GM12878 (cell line): ENCODE measurements at regions not wholly inside any gene's neighbourhood (a gene's known extent, or its start where the extent isn't known, plus 50 kb on each side); places are given as distances from the start of the nearest gene placed in this dataset.

Source experiments
- ATAC-seq: fragments of 200-7000 bp; cut with Tn5 transposase; 3 replicates; pipeline ENCODE4 v1.9.1; 2020; ENCODE audit warnings: mild to moderate bottlenecking, moderate library complexity
- BruUV-seq: library from RNA; stranded (reverse); fragments of 400-500 nt; replicated peaks from 2 replicates; lab custom pipeline; 2021; lab: Mats Ljungman, UMichigan
- CTCF ChIA-PET: fragments of 300-600 bp; sonication (Branson Sonifier 250); formaldehyde crosslinking; extraction: SDS; loops from one replicate; lab custom pipeline; 2021; ENCODE audit warnings: inconsistent platforms; lab: Yijun Ruan, JAX
- POLR2A ChIA-PET: fragments of 350-600 bp; formaldehyde crosslinking; extraction: SDS; loops from one replicate; lab custom pipeline; 2021; ENCODE audit warnings: inconsistent platforms; lab: Charles Lee
- RAD21 ChIA-PET: fragments of 300-600 bp; sonication (Branson Sonifier 250); formaldehyde crosslinking; loops from one replicate; lab custom pipeline; 2023; ENCODE audit warnings: antibody characterized with exemption; ENCODE audit not compliant: unreplicated experiment; lab: Charles Lee
- SMC1A ChIA-PET: fragments of 300-600 bp; sonication (Branson Sonifier 250); formaldehyde crosslinking; loops from one replicate; lab custom pipeline; 2023; ENCODE audit not compliant: unreplicated experiment, uncharacterized antibody; lab: Charles Lee
- DNase-seq: peaks from one replicate; pipeline ENCODE4 v3.0.0-alpha.2; 2011; ENCODE audit warnings: low read depth, low spot score
- FAIRE-seq: peaks from 3 replicates; lab custom pipeline; 2011; peaks lifted over from hg19 to GRCh38; lab: Jason Lieb, UNC
- H2AFZ ChIP-seq: 2 replicates; pipeline ENCODE4 v1.6.0; 2011; ENCODE audit warnings: low read depth, low read length, control low read depth; ENCODE audit not compliant: control insufficient read depth
- H3K27ac ChIP-seq: 2 replicates; pipeline ENCODE4 v1.5.1; 2011; ENCODE audit warnings: control low read depth; ENCODE audit not compliant: control insufficient read depth, insufficient read depth
- H3K27me3 ChIP-seq, 2 experiments: replicated peaks in 1 of 2; 2 replicates each; pipeline versions ENCODE4 v1.6.0 to v1.6.1; 2011; ENCODE audit warnings: low read length in 1 of 2; ENCODE audit not compliant: control insufficient read depth in 2 of 2, insufficient read depth in 2 of 2
- H3K36me3 ChIP-seq, 2 experiments: 2 replicates each; pipeline ENCODE4 v1.5.1; 2011; ENCODE audit warnings: low read length in 1 of 2; ENCODE audit not compliant: control insufficient read depth in 2 of 2, insufficient read depth in 2 of 2
- H3K4me1 ChIP-seq: 2 replicates; pipeline ENCODE4 v1.6.1; 2011; ENCODE audit warnings: mild to moderate bottlenecking, low read length, moderate library complexity, mixed read lengths; ENCODE audit not compliant: control insufficient read depth, insufficient read depth
- H3K4me2 ChIP-seq: 2 replicates; pipeline ENCODE4 v1.6.0; 2011; ENCODE audit warnings: control low read depth; ENCODE audit not compliant: control insufficient read depth, insufficient read depth
- H3K4me3 ChIP-seq: fragments of 200-600 bp; sonication (generic); 2 replicates; pipeline ENCODE4 v1.5.1; 2016
- H3K79me2 ChIP-seq: 2 replicates; pipeline ENCODE4 v1.6.0; 2011; ENCODE audit warnings: low read length; ENCODE audit not compliant: control insufficient read depth, insufficient read depth
- H3K9ac ChIP-seq: 2 replicates; pipeline ENCODE4 v1.8.0; 2011; ENCODE audit warnings: low read length, control low read depth, mixed read lengths; ENCODE audit not compliant: control insufficient read depth, insufficient read depth
- H3K9me3 ChIP-seq: replicated peaks from 3 replicates; pipeline ENCODE4 v1.5.1; 2011; ENCODE audit warnings: mild to moderate bottlenecking, low read length; ENCODE audit not compliant: control insufficient read depth, insufficient read depth
- H4K20me1 ChIP-seq: 2 replicates; pipeline ENCODE4 v1.6.0; 2011; ENCODE audit not compliant: control insufficient read depth, insufficient read depth
- ASH2L ChIP-seq: fragments of 300-600, 200-600 bp; sonication (generic); IDR thresholded peaks from 2 replicates; pipeline ENCODE4 v1.6.1; 2017; ENCODE audit warnings: low read depth, mild to moderate bottlenecking, borderline replicate concordance
- CHD2 ChIP-seq: IDR thresholded peaks from 2 replicates; pipeline ENCODE4 v1.6.1; 2011; ENCODE audit warnings: low read depth, low read length, improper control_type of control experiment, borderline replicate concordance
- CUX1 ChIP-seq: IDR thresholded peaks from 2 replicates; pipeline ENCODE4 v1.6.1; 2012; ENCODE audit warnings: improper control_type of control experiment, low read depth, low read length; ENCODE audit not compliant: insufficient replicate concordance
- DPF2 ChIP-seq: fragments of 450-650 bp; IDR thresholded peaks from 2 replicates; pipeline ENCODE4 v1.6.1; 2017; ENCODE audit warnings: mild to moderate bottlenecking
- HCFC1 ChIP-seq: fragments of 150-350 bp; IDR thresholded peaks from 2 replicates; pipeline ENCODE4 v1.6.1; 2014; ENCODE audit warnings: low read length
- IRF5 ChIP-seq: fragments of 450-650 bp; IDR thresholded peaks from 2 replicates; pipeline ENCODE4 v1.6.1; 2017; ENCODE audit warnings: borderline replicate concordance
- NR2C2 ChIP-seq: IDR thresholded peaks from 2 replicates; pipeline ENCODE4 v1.6.1; 2011; ENCODE audit warnings: borderline replicate concordance, low read depth; ENCODE audit not compliant: control insufficient read depth, insufficient read length
- PBX3 ChIP-seq: IDR thresholded peaks from 2 replicates; pipeline ENCODE4 v1.6.1; 2011; ENCODE audit warnings: mild to moderate bottlenecking, low read depth, low read length, moderate library complexity; ENCODE audit not compliant: insufficient replicate concordance
- TARDBP ChIP-seq: IDR thresholded peaks from 2 replicates; pipeline ENCODE4 v1.6.1; 2016; ENCODE audit warnings: borderline replicate concordance
- TCF3 ChIP-seq: IDR thresholded peaks from 2 replicates; pipeline ENCODE4 v1.6.1; 2012; ENCODE audit warnings: low read depth, mild to moderate bottlenecking, low read length, borderline replicate concordance; ENCODE audit not compliant: insufficient read depth
- ZNF207 ChIP-seq: fragments of 450-650 bp; IDR thresholded peaks from 2 replicates; pipeline ENCODE4 v1.6.1; 2014; ENCODE audit warnings: antibody characterized with exemption, mild to moderate bottlenecking, borderline replicate concordance
- WGBS: methylation state at CpG from one replicate; pipeline ENCODE4 v1.1.6; 2016; ENCODE audit warnings: low lambda C conversion rate; ENCODE audit not compliant: insufficient replicate concordance, insufficient coverage; ENCODE audit errors: missing lambda C conversion rate; 5-methylcytosine and 5-hydroxymethylcytosine counted together
- in situ Hi-C: fragments of 300-500 bp; cut with MboI; formaldehyde crosslinking; loops from 9 replicates; pipeline ENCODE4 v1.14.3; 2018; ENCODE audit warnings: mixed read lengths
- intact Hi-C: fragments of 100-400 bp; cut with micrococcal nuclease; formaldehyde crosslinking; loops from one replicate; pipeline ENCODE4 v1.14.2; 2022; ENCODE audit not compliant: unreplicated experiment

GRCh38 chr7:142332421-142332820 lies 74.6 kb upstream of the PRSS58 start (continued):
- TF ChIP-seq CUX1 (no peak), TARDBP (no peak), IRF5 (no peak), TCF3 (no peak), ASH2L (no peak), CHD2 (no peak)
- TF ChIP-seq, all 136 proteins: peak for 0

- in situ Hi-C loops, result no loop called here
- H3K4me1 ChIP-seq, result no peaks in the 10 kb centered on the region
- RAD21 ChIA-PET, result no interaction called here
- no peak overlapping the region for H3K27ac ChIP-seq
- no peak for DNase-seq
- no peaks in the 10 kb centered on the region for H3K9me3 ChIP-seq
- peaks cover 0 to 3% of the 10 kb centered on the region in 2 experiments; a peak in 2 of 4 replicates for H3K27me3 ChIP-seq
- intact Hi-C loops, result no loop called here
- no peaks in the 10 kb centered on the region for H3K36me3 ChIP-seq
- POLR2A ChIA-PET, result interaction anchor here (0.6 kb wide), 1 partner anchor 144 kb away, joined by 3 read pairs; no protein-coding TSS in a partner anchor
- SMC1A ChIA-PET, result no interaction called here
- no peak for ATAC-seq
- WGBS, result 18% methylated on average over 2 of the region's 2 CpGs
- H4K20me1 ChIP-seq, result no peaks in the 10 kb centered on the region
- no peak overlapping the region for H3K4me3 ChIP-seq
- no TSS peak for BruUV-seq
- CTCF ChIA-PET, result interaction anchor here (1.6 to 1.8 kb wide), 2 partner anchors 12 to 28 kb away, joined by 3 to 8 read pairs; no protein-coding TSS in a partner anchor
- TF ChIP-seq DPF2 (no peak), PBX3 (no peak), NR2C2 (no peak), ZNF207 (no peak), HCFC1 (no peak)
- H3K9ac ChIP-seq, result no peak overlapping the region
- no peak overlapping the region for H3K4me2 ChIP-seq
- no peak overlapping the region for H2AFZ ChIP-seq
- no peak for FAIRE-seq
- no peaks in the 10 kb centered on the region for H3K79me2 ChIP-seq
These were observed 74.1 kb upstream of the PRSS58 start for GRCh38 chr7:142331941-142332340.
